ENCODE measurements at regions not wholly inside any gene's neighbourhood (a gene's known extent, or its start where the extent isn't known, plus 50 kb on each side); places are given as distances from the start of the nearest gene placed in this dataset.

DNA sequence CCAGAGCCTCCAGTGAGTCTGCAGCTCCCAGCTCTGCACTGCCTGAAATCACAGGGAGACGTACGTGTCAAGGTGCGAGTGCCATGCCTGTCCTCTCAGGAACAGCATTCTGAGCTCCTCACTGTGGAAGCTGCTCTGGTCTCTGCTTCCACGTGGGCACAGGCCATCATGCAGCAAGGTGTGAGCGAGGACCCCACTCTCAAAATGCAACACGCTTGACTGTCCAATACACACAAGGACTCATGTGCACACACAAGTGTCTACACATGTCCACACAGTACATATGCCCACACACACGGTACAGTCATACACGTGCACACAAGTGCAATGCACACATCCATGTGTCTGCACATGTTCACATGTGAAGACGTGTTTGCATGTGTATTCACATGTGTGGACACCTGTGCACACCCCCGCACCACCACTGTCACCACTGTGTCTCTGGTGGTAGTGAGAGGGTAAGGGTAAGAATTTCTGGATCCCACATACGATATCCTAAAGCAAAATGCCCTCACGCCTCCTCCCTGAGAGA lies 260.5 kb downstream of the DLL1 start:
- DNase-seq (ENCODE audit: low spot score): no peak

DNA sequence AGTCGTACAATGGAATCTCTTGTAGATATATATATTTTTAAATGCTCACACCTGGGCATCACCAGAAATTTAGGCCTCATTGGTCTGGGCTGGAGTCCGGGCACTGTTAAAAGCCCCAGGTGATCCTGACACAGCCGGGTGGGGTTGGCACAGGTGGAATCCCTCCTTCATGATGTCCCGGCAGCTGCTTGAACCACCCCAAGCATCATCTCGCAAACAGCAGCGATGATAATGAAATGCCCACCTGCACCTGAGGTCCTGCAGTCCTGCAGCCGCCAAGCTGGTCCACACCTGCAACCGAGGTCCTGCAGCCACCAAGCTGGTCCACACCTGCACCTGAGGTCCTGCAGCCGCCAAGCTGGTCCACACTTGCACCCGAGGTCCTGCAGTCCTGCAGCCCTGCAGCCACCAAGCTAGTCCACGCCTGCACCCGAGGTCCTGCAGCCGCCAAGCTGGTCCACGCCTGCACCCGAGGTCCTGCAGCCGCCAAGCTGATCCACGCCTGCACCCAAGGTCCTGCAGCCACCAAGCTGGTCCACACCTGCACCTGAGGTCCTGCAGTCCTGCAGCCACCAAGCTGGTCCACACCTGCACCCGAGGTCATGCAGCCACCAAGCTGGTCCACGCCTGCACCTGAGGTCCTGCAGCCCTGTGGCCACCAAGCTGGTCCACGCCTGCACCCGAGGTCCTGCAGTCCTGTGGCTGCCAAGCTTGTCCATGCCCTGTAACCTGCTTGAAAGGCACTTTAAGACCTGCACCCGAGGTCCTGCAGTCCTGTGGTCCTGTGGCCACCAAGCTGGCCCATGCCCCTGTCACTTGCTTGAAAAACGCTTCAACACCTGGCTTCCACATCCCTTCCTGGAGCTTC lies 261.2 kb downstream of the DLL1 start:
- no peak for DNase-seq (ENCODE audit: low spot score)

DNA sequence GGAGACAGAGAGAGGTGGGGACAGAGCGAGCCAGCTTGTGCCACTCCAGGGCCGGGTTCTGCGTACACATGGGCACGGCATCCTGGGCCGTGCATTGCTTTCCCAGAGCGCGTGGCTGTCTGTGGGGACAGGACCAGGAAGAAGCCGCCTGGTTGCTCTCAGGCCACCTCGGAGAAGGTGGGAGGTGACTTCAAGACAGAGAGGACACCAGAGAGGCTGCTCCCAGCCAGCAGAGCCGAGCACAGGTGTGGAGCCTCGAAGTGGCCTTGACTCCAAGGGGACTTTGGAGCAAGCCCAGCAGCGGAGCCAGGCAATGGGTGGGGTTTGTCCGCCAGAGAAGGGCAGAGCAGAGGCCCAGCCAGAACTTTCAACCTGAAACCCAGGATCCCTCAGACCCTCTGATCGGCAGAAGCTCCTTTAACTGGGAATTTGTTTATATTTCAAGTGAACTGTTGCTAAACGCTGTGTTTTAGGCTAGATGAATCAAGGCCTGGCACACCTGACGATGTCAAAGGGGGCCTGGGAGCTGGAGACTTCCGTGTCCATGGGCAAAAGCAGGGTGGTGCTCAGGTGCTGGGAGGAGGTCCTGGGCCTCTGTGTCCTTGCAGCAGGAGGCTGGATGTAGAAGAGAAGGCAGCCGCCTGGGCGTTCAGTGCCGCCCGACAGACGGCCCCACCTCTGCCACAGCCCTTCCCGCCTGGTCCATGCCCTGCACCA lies 262.1 kb downstream of the DLL1 start:
- DNase-seq (ENCODE audit: low spot score): no peak

DNA sequence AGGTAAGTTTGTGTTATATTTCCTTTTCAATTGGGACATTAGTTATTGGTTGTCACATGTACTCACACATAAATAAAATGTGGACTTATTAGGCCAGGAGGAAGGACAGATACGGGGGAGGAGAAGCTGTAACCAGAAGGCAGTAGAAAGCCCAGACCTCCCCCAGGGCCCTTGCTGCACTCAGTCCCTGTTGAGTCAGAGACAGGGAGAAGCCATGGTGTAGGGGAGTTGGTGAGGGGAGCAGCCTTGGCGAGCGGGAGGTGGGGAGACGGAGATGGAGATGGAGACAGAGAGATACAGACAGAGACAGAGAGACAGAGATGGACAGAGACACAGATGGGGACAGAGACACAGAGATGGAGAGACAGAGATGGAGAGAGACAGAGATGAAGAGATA lies 263.2 kb downstream of the DLL1 start:
- no peak for DNase-seq (ENCODE audit: low spot score)

DNA sequence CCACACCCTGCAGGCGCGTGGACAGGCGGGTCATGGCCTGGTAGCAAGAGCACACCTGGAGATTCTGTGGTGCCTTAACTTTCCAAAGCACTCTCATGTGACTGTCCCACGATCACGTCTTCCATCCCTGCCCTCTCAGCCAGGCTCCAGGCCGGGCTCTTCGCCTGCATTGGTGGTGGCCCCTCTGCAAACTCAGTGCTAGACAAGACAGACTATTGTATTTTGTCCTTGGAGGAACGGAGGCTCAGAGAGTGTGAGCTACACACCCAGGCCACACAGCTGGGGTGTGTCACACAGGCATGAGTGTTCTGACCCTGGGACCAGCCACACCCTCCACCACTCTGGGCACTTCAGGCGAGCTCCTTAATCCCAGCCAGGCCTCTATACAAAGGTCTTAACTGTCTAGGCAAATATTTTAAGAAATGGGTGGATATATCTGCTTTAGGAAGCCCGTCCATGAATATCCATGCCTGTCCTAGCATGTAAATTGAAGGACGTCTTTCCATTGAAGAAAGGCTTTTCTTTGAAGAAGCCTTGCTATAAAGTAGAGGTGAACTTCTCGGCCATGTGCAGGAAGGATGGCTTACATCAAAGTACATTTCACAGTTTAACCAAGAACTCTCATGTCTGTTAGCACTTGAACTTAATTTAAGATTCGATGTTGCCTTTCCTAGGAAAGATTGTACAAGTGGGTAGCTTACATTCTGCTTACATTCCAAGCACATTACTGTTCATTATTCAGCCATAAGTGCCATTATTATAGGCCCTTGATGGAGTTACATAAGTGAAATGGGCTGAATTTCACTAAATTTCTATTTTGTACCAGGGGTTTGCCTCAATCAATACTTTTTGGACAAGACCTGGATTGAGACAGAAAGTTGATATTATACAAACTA lies 263.9 kb downstream of the DLL1 start:
- no peak for DNase-seq (ENCODE audit: low spot score)

DNA sequence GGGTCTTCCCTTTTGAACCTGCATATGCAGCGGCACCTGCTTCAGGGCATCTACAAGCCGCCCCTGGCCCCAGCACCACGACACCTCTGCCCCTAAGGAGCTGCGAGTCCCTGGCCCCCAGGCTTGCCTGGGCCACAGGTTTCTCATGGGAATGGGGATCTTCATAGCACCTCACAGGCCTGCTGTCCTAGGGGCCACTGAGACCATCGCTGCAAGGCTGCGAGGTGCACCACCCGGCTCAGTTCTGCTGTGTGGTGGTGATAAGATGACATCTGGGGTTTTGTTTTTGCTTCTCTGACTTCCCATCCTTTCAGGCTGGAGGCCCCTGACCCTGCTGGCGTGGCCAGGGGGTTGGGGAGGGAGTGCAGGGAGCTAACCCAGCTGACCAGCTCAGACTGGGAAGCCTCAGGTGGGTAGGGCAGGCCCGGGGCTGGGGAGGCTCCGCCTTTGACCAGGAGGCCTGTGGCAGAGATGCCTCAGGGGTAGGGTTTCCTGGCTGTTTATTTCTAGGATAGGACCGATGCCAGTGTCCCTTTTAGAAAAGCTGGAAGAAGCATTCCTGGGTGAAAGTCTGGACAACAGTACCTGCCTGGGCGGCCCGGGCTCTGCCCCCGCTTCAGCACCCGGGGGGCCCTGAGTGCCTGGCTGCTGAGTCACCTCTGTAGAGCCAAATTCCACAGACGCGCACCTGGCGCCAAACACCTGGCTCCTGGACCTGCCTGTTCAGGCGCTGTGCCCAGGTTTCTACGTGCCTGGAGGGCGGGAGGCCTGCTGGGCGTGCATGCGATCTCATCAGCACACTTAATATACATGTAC lies 264.7 kb downstream of the DLL1 start:
- DNase-seq (ENCODE audit: low spot score): no peak

DNA sequence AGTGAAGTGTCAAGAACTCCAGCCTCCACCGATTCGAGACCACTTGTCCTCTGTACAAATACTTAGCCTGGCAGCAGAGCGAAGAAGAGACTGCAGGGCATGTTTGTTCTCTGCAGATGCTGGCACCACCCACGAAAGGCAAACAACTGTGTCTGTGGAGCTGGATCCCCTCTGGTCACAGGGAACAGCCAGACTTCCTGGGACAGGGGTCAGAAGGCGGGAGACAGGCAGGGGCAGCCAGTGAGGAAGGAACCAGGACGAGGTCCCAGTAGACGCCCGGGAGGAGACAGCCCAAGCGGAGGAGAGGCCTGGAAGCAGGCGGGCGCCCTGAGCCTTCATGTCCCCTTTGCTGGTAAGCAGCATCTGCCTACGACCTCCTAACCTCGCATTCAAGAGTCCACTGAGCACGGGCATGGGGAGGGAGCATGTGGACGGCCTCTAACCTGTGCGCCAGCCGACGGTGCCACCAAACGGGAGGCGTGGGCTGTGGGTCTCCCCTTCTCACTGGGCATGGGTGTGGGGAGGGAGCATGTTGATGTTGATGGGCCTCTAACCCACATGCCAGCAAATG lies 265.5 kb downstream of the DLL1 start:
- DNase-seq (ENCODE audit: low spot score): no peak

DNA sequence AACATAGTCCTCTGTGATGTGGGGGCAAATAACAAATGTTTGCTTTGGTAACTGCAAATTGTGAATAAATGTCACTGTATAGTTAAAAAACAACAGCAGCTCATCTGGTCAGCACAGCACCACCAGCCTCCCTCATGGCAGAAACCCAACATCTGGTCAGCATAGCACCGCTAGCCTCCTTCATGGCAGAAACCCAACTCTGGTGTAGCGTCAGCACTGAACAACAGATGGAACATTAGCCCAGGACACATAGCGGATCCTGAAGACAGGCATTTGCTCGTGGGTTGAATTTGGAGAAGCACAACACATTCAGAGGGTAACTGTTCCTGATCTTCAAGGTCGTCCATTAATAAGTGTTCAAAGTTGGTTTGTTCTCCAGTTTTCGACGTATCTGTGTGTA lies 265.9 kb downstream of the DLL1 start:
- no peak for DNase-seq (ENCODE audit: low spot score)

DNA sequence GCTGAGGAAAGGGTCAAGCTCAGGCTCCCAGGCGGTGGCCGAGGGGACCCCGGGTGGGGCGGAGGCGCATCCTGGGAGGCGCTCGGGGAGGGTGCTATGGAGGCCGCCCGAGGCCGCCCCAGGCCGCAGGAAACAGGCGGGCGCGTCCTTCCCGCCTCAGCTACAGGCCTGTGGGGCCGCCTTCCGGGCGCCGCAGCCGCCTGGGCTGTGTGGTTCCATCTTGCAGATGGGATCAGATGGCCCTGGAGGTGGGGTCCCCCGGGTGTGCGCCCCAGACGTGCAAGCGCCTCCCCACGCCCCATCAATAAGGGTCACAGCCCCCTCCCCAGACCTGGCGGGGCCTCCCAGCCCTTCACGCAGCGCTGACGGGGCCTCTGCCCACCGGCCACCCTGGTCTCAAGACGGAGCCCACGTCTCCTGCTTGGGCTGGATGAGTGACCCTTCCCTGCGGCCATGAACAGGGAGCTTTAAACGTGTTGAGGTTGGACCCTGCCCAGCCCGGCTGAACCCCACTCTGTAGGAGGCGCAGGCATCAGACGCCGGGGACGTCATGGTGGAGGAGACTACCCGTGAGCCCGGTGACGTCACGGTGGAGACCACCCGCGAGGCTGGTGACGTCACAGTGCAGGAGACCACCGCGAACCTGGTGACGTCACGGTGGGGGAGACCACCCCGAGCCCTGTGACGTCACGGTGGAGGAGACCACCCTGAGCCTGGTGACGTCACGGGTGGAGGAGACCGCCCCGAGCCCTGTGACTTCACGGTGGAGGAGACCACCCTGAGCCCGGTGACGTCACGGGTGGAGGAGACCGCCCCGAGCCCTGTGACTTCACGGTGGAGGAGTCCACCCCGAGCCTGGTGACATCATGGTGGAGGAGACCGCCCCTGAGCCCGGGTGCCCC lies 267.0 kb downstream of the DLL1 start:
- no peak for DNase-seq (ENCODE audit: low spot score)

DNA sequence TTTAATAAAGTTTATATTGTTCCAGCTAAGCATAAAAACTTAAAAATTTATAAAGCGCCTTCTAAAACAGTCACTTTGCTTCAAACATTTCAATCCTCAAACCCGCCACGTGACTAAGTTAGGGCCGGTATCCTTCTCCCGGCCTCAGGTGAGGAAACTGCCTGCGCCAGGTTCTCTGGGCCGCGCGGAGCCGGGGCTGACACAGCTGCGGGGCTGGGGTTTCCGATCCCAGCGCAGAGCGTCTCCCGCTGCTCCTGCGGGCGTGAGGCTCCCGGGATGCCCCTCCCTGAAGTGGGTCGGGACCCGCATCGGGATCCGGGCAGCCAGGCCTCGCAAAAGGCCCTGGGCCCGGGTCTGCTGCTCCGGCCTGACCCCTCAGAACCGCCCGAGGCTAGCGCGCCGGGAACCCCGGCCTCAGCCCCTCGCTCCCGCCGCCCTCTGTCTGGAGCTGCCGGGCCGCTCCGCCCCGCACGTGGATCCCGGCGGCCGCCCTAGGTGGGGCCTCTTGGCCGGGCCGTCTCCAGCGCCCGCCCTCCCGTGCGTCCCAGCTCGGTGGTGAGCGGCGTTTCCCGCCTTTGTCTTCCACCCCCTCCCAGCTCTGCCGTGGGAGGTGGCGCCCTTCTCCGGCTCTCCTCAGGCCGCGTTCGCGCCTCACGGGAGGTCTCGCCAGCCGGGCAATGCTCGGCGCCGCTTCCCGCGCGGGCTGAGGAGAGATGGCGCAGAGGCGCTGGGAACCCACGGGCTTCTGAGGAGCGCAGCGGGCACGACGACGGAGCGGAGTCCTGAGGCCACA lies 267.9 kb downstream of the DLL1 start:
- DNase-seq (ENCODE audit: low spot score): no peak

DNA sequence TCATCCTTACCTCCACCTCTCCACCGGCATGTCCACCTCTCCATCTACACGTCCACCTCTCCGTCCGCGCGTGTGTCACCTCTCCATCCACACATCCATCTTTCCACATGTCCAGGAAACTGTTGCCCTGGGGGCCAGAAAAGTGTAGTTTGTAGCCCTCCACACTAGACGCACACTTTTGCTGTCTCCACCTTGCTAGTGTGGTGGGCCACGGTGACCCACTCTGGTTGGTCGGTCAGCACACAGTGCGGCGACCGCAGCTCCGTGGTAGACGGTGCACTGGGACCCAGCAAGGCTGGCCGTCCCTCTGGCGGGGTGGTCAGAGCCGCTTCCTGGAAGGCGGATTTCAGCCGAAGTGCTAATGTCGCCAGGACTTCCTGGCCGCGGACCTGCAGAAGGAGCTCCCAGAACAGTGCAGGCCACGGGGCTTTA lies 268.6 kb downstream of the DLL1 start:
- DNase-seq (ENCODE audit: low spot score): no peak

DNA sequence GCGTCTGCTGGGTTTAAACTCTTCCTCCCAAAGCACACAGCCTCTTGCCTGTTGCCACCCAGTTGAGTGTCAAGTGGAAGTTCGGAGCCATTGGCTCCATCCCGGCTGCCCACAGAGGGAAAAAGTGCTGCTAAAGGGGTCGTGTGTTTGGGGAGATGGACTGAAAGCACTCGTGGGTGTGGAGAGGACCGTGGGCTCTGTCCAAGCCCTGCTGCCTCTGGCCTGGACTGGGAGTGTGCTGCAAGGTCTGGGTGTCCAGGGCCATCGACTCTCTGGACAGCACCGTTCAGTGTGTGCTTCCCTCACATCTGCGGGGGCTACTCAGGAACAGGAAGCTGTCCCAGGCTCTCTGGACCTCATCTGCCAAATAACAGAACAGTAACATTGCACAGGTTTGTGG lies 269.3 kb downstream of the DLL1 start:
- DNase-seq (ENCODE audit: low spot score): no peak

DNA sequence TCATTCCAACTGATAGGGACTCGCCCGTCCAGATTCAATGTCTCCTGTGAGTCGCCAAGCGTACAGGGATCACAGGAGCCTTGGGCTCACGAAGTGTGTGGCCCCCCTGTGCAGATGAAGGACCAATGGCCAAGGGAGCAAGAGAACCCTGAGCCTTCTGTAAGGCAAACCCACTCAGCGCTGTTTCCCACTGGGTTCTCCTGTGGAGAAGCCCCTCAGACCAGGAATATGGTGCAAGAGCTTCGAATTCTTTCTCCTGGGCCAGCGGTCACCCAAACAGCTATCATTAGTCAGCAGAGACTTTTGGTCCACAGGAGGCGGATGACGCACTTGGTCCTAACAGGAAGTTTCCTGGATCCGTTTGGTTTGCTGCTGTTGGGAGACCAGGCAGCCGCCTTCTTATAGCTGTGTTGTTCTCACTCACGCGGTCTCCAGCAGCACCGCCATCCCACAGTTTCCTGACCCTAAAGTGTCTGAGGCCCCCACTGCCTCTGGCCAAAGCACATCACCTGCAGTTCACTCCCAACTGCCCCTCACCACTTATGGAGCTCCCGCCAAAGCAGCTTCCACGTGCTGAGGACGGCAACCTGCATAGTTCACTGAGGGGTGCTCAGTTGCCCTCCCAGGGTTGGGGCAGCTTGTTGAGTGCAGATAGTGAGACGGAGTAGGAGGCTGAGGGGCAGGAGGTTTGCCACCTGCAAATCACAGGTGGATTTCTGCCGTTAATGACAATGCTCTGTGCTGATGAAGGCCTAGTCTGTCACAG lies 268.6 kb downstream of the ERMARD start:
- no peak for DNase-seq (ENCODE audit: low spot score)

DNA sequence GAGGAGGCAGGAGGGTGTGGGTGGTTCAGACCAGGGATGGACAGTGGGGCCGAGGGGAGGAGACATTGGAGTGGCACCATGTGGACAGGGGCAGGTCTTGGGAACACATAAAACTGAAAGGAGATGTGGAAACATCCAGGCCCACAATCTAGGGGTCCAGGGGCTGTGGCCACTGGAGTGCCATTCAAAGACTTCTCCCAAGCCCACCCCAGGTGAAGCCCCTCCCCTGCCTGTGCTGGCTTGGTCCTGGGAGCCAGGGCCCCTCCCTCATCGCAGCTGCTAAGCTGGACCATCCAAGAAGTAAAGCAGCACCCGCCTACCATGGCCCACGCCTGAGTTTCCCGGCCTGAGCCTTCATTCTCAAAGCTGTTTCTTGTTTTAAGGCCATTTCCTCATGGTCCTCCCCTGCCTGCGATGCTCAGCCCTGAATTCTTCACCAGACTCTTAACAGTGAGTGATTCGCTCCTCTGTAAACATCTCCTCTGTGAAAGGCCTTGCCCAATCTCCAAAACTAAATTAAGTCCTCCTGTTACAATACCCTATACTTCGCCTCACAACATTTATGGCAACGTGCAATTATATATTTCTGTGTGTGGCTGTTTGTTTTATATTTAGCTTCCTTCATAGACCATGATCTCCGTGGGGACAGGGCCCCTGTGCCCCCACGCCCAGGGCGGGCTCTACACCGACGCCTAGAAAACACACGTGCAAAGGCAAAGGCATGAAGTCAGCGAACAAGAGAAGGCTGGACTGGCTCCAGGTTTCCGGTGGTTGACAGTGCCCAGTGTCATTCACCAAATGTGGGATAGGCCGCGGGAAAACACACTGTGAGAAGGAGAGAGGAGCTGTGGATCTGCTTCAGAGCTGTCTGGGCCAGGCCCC lies 267.8 kb downstream of the ERMARD start:
- no peak for DNase-seq (ENCODE audit: low spot score)

DNA sequence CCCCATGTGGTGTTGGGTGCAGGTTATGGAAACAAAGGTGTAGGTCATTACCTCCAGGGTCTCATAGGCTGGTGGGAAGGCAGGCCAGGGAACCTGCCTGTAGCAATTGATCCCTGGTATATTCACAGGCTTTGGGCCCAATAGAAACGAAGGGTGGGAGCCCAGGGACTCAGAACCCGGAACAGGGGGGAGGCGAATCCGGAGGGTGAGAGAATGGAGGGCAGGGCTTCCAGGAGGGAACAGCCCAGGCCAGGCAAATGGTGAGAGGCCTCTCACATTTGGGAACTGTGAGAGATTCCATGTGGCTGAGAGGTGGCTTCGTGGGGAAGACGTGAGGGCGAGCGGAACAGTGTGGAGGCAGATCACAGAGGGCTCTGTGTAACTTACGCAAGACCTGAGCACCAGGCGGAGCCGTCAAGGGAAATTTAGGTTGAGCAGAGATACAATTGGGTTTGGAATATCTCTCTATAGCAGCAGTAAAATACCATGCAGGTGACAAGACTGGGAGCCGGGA lies 267.1 kb downstream of the ERMARD start:
- DNase-seq (ENCODE audit: low spot score): no peak

DNA sequence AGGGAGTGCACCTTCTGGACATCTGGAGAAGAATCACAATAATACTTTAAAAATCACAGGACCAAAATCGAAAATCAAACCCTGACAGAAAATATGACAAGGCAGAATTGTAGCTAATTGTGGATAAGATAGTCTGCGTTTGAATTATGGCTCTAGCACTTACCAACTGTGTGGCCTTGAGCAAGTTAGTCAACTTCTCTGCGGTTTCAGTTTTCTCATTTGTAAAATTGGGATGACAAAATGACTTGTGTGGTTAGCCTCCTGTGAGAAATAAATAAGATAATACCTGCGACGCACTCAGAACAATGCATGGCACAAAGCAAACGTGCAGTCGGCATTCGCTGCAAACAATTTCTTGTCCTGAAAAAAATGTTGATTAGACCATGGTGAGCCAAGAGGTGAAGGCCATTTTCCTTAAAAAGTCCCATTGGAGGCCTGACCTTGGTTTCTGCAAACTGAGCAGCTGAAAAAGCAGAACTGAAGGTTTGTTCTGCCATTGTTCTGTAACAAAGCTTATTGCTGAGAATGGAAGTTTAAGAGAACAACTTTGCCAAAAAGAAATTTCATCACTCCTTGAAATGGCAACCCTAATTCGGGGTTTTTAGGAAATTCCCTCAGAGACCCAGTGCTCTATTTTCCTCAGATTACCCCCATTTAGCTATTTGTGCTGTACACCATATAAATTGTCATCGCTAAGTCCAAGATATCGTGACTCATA lies 266.3 kb downstream of the ERMARD start:
- no peak for DNase-seq (ENCODE audit: low spot score)
